ENCODE measurements at regions not wholly inside any gene's neighbourhood (a gene's known extent, or its start where the extent isn't known, plus 50 kb on each side); places are given as distances from the start of the nearest gene placed in this dataset.

DNA sequence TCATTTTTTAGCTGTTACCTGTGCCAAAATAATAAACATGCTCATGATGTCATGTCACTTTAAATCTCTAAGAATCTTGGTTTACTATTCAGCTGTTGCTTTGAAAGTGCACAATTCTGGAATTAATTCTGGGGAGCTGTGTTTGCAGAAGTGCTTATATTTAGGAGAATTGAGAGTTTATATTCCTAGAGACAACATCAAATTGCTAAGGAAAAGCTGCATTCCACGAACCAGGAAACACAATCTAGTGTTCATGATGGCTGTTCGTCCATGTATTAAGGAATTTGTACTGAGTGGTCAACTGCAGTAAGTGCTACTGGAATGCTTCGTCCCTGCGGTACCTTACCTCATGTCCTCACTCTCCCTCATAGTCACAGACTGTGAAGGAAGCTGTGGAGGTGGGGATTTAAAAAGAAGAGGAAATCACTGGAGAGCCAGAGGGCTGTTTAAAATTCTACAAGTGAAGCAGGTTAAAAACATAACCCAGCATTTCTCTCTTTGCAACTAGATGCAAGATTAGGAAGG, 161.0 kb downstream of the TRMT11 start:
- TF ChIP-seq, protein P1, sequence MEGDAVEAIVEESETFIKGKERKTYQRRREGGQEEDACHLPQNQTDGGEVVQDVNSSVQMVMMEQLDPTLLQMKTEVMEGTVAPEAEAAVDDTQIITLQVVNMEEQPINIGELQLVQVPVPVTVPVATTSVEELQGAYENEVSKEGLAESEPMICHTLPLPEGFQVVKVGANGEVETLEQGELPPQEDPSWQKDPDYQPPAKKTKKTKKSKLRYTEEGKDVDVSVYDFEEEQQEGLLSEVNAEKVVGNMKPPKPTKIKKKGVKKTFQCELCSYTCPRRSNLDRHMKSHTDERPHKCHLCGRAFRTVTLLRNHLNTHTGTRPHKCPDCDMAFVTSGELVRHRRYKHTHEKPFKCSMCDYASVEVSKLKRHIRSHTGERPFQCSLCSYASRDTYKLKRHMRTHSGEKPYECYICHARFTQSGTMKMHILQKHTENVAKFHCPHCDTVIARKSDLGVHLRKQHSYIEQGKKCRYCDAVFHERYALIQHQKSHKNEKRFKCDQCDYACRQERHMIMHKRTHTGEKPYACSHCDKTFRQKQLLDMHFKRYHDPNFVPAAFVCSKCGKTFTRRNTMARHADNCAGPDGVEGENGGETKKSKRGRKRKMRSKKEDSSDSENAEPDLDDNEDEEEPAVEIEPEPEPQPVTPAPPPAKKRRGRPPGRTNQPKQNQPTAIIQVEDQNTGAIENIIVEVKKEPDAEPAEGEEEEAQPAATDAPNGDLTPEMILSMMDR (IDR thresholded peaks at IDR 0.05; ENCODE audit: insufficient read depth, low read depth, low read length) = no peak
- TF ChIP-seq EZH2 (IDR thresholded peaks at IDR 0.05; ENCODE audit: insufficient read depth, low read length) = no peak
